ENCODE measurements at regions not wholly inside any gene's neighbourhood (a gene's known extent, or its start where the extent isn't known, plus 50 kb on each side); places are given as distances from the start of the nearest gene placed in this dataset.

- H3K36me3 ChIP-seq (ENCODE audit: insufficient read depth, low read length): no peaks in the 10 kb centered on the region
Measured at GRCh38 chr4:38223782-38224236, 263.6 kb downstream of the PTTG2 start.

GRCh38 chr4:38224850-38225249 is 264.7 kb downstream of the PTTG2 start:
- Histone ChIP-seq H4K20me1 (ENCODE audit: insufficient read depth, low read length) (no peaks in the 10 kb centered on the region), H3K4me3 (ENCODE audit: low read depth, low read length, poor library complexity, severe bottlenecking) (no peak overlapping the region), H3F3A (ENCODE audit: insufficient read depth, low read length) (no peaks in the 10 kb centered on the region), H3K36me3 (ENCODE audit: insufficient read depth, low read length) (no peaks in the 10 kb centered on the region), H3K79me2 (ENCODE audit: insufficient read depth, low read length) (no peaks in the 10 kb centered on the region), H2AFZ (ENCODE audit: low read length) (no peak overlapping the region), H3K9me2 (ENCODE audit: low read depth, low read length) (no peaks in the 10 kb centered on the region), H3K9ac (ENCODE audit: low read length) (no peak overlapping the region), H3K9me3 (ENCODE audit: low read length) (no peaks in the 10 kb centered on the region), H3K27ac (ENCODE audit: low read depth, low read length, poor library complexity, severe bottlenecking) (no peak overlapping the region), H3K27me3 (ENCODE audit: insufficient read depth, low read length) (no peaks in the 10 kb centered on the region), H3K4me2 (ENCODE audit: low read length) (no peak overlapping the region), H3K4me1 (ENCODE audit: insufficient read depth, low read length, severe bottlenecking) (no peaks in the 10 kb centered on the region)
- TF ChIP-seq, protein P1, sequence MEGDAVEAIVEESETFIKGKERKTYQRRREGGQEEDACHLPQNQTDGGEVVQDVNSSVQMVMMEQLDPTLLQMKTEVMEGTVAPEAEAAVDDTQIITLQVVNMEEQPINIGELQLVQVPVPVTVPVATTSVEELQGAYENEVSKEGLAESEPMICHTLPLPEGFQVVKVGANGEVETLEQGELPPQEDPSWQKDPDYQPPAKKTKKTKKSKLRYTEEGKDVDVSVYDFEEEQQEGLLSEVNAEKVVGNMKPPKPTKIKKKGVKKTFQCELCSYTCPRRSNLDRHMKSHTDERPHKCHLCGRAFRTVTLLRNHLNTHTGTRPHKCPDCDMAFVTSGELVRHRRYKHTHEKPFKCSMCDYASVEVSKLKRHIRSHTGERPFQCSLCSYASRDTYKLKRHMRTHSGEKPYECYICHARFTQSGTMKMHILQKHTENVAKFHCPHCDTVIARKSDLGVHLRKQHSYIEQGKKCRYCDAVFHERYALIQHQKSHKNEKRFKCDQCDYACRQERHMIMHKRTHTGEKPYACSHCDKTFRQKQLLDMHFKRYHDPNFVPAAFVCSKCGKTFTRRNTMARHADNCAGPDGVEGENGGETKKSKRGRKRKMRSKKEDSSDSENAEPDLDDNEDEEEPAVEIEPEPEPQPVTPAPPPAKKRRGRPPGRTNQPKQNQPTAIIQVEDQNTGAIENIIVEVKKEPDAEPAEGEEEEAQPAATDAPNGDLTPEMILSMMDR (IDR thresholded peaks at IDR 0.05; ENCODE audit: low read length): no peak
- TF ChIP-seq EZH2 (IDR thresholded peaks at IDR 0.05; ENCODE audit: borderline replicate concordance, low read length): no peak

More at GRCh38 chr4:38223782-38224236, 263.6 kb downstream of the PTTG2 start:
- no peak overlapping the region for H3K4me2 ChIP-seq (ENCODE audit: low read length)
- no peak overlapping the region for H3K9ac ChIP-seq (ENCODE audit: low read length)
- no peak overlapping the region for H3K4me3 ChIP-seq (ENCODE audit: low read depth, low read length, poor library complexity, severe bottlenecking)
- no peaks in the 10 kb centered on the region for H3K9me3 ChIP-seq (ENCODE audit: low read length)
- H3K9me2 ChIP-seq (ENCODE audit: low read depth, low read length): no peaks in the 10 kb centered on the region
- no peaks in the 10 kb centered on the region for H3K79me2 ChIP-seq (ENCODE audit: insufficient read depth, low read length)
- H3F3A ChIP-seq (ENCODE audit: insufficient read depth, low read length): no peaks in the 10 kb centered on the region
- no peak overlapping the region for H3K27ac ChIP-seq (ENCODE audit: low read depth, low read length, poor library complexity, severe bottlenecking)
- H4K20me1 ChIP-seq (ENCODE audit: insufficient read depth, low read length): no peaks in the 10 kb centered on the region
- no peaks in the 10 kb centered on the region for H3K4me1 ChIP-seq (ENCODE audit: insufficient read depth, low read length, severe bottlenecking)
- TF ChIP-seq EZH2 (IDR thresholded peaks at IDR 0.05; ENCODE audit: borderline replicate concordance, low read length): no peak
- TF ChIP-seq, protein P1 (IDR thresholded peaks at IDR 0.05; ENCODE audit: low read length): no peak
- H3K27me3 ChIP-seq (ENCODE audit: insufficient read depth, low read length): no peaks in the 10 kb centered on the region
- H2AFZ ChIP-seq (ENCODE audit: low read length): no peak overlapping the region

DNA sequence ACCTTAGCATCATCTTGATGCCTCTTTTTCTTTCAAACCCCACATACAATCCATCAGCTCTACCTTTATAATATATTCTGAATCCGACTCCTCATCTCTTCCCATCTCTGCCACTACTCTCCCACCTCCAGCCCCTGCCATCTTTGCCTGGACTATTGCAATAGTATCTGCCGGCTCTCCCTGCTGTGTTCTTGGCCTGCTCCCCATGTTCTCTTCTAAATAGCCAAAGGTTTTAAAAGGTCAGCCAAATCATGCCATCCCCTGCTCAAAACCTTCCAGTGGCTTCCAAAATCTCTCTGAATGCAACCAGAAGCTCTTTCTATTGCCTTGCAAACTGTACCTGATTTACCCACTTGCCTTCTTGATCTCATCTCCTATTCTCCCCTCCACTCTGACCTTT is 266.0 kb downstream of the PTTG2 start:
- no peaks in the 10 kb centered on the region for H4K20me1 ChIP-seq (ENCODE audit: insufficient read depth, low read length)
- no peaks in the 10 kb centered on the region for H3K79me2 ChIP-seq (ENCODE audit: insufficient read depth, low read length)
- TF ChIP-seq, protein P1 (IDR thresholded peaks at IDR 0.05; ENCODE audit: low read length): no peak
- TF ChIP-seq EZH2 (IDR thresholded peaks at IDR 0.05; ENCODE audit: borderline replicate concordance, low read length): no peak
- H2AFZ ChIP-seq (ENCODE audit: low read length): no peak overlapping the region
- no peak overlapping the region for H3K4me2 ChIP-seq (ENCODE audit: low read length)
- no peak overlapping the region for H3K4me3 ChIP-seq (ENCODE audit: low read depth, low read length, poor library complexity, severe bottlenecking)
- no peak overlapping the region for H3K9ac ChIP-seq (ENCODE audit: low read length)
- no peaks in the 10 kb centered on the region for H3K9me3 ChIP-seq (ENCODE audit: low read length)
- no peaks in the 10 kb centered on the region for H3K9me2 ChIP-seq (ENCODE audit: low read depth, low read length)
- no peaks in the 10 kb centered on the region for H3K36me3 ChIP-seq (ENCODE audit: insufficient read depth, low read length)
- no peaks in the 10 kb centered on the region for H3K27me3 ChIP-seq (ENCODE audit: insufficient read depth, low read length)
- H3K27ac ChIP-seq (ENCODE audit: low read depth, low read length, poor library complexity, severe bottlenecking): no peak overlapping the region
- no peaks in the 10 kb centered on the region for H3F3A ChIP-seq (ENCODE audit: insufficient read depth, low read length)
- H3K4me1 ChIP-seq (ENCODE audit: insufficient read depth, low read length, severe bottlenecking): no peaks in the 10 kb centered on the region

Data from OCI-LY1 (cell line).